ENCODE measurements at regions not wholly inside any gene's neighbourhood (a gene's known extent, or its start where the extent isn't known, plus 50 kb on each side); places are given as distances from the start of the nearest gene placed in this dataset.

- dilution Hi-C loops (cut with HindIII; ENCODE audit: low sequenced_read_pairs, unreplicated experiment) (no loop called here), intact Hi-C loops (cut with micrococcal nuclease) (no loop called here), in situ Hi-C loops (cut with MboI; ENCODE audit: low sequenced_read_pairs) (no loop called here)
- no peak overlapping the region for H2AK5ac ChIP-seq (ENCODE audit: low read depth, low read length)
- no peaks in the 10 kb centered on the region for H3K9me3 ChIP-seq (ENCODE audit: control insufficient read depth, insufficient read depth, low read length)
- H3K14ac ChIP-seq (replicated peaks; ENCODE audit: low read depth, low read length), result no peak overlapping the region
- H3K9ac ChIP-seq (ENCODE audit: low read depth, low read length), result no peak overlapping the region
- CTCF ChIA-PET, result no interaction called here
- no peak overlapping the region for H2BK5ac ChIP-seq (ENCODE audit: low read depth, low read length, poor library complexity, severe bottlenecking)
- TF ChIP-seq RFX5 (IDR thresholded peaks at IDR 0.05; ENCODE audit: low read depth, low read length), result no peak
- TF ChIP-seq CEBPB (IDR thresholded peaks at IDR 0.05; ENCODE audit: low read depth, low read length), result no peak
- TF ChIP-seq, protein P1, sequence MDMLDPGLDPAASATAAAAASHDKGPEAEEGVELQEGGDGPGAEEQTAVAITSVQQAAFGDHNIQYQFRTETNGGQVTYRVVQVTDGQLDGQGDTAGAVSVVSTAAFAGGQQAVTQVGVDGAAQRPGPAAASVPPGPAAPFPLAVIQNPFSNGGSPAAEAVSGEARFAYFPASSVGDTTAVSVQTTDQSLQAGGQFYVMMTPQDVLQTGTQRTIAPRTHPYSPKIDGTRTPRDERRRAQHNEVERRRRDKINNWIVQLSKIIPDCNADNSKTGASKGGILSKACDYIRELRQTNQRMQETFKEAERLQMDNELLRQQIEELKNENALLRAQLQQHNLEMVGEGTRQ (IDR thresholded peaks at IDR 0.05; ENCODE audit: low read depth, low read length), result no peak
- TF ChIP-seq CTCF (conservative IDR thresholded peaks at IDR 0.05; ENCODE audit: low read depth, low read length), result no peak
- no peak for TF ChIP-seq CHD1 (IDR thresholded peaks at IDR 0.05; ENCODE audit: low read depth, low read length)
- no peak for TF ChIP-seq SMC3 (IDR thresholded peaks at IDR 0.05; ENCODE audit: low read depth, low read length)
- TF ChIP-seq MAZ (IDR thresholded peaks at IDR 0.05; ENCODE audit: borderline replicate concordance, low read depth, low read length), result no peak
- TF ChIP-seq RAD21 (IDR thresholded peaks at IDR 0.05; ENCODE audit: low read length), result no peak
- TF ChIP-seq RCOR1 (IDR thresholded peaks at IDR 0.05; ENCODE audit: insufficient replicate concordance, low read length), result no peak
- no peak for TF ChIP-seq ELK1 (IDR thresholded peaks at IDR 0.05; ENCODE audit: borderline replicate concordance, low read depth, low read length)
- TF ChIP-seq BHLHE40 (IDR thresholded peaks at IDR 0.05; ENCODE audit: low read depth, low read length), result no peak
- no peak for TF ChIP-seq POLR2A (IDR thresholded peaks at IDR 0.05; ENCODE audit: low read depth, low read length)
- no peak for TF ChIP-seq MAFK (IDR thresholded peaks at IDR 0.05; ENCODE audit: low read depth, low read length)
- TF ChIP-seq NFE2L2 (IDR thresholded peaks at IDR 0.05; ENCODE audit: low read depth, low read length), result no peak
- no peak for TF ChIP-seq MXI1 (IDR thresholded peaks at IDR 0.05; ENCODE audit: borderline replicate concordance, low read depth, low read length)
- no peak for TF ChIP-seq FOS (IDR thresholded peaks at IDR 0.05; ENCODE audit: low read depth, low read length)
- no peaks in the 10 kb centered on the region for H3K27me3 ChIP-seq (ENCODE audit: control insufficient read depth, insufficient read depth, low read length)
- no peak overlapping the region for H2AK9ac ChIP-seq (replicated peaks; ENCODE audit: low read depth, low read length, poor library complexity)
- no peaks in the 10 kb centered on the region for H3K9me1 ChIP-seq (ENCODE audit: insufficient read depth, low read length)
- no peaks in the 10 kb centered on the region for H3K36me3 ChIP-seq (ENCODE audit: control insufficient read depth, insufficient read depth, low read length)
- BruUV-seq (replicated peaks), result no TSS peak
- H4K91ac ChIP-seq (ENCODE audit: insufficient read depth, low read depth, low read length), result no peak overlapping the region
- no peak overlapping the region for H2AFZ ChIP-seq (replicated peaks; ENCODE audit: low read length, poor library complexity)
- H3K23ac ChIP-seq (ENCODE audit: low read depth, low read length), result no peak overlapping the region
- WGBS, 2 experiments (ENCODE audit: extremely low coverage in 2 of 2, insufficient read length in 1 of 2), result no CpG with 5 or more reads among the region's 1 CpG
- H3K79me1 ChIP-seq (ENCODE audit: low read depth in 1 of 2, low read length in 2 of 2), result no peaks in the 10 kb centered on the region
- no peak overlapping the region for H3K56ac ChIP-seq (ENCODE audit: extremely low read depth, insufficient read depth, low read length)
- H4K5ac ChIP-seq (ENCODE audit: low read depth, low read length), result no peak overlapping the region
- no peak for DNase-seq
- no peak overlapping the region for H3K18ac ChIP-seq (ENCODE audit: low read depth, low read length)
- H3K4ac ChIP-seq (ENCODE audit: low read depth, low read length), result no peak overlapping the region
- no peaks in the 10 kb centered on the region for H3K4me1 ChIP-seq (ENCODE audit: control insufficient read depth, insufficient read depth, low read length)
- H3K27ac ChIP-seq (ENCODE audit: insufficient read depth, low read length), result no peak overlapping the region
- no peak for ATAC-seq (ENCODE audit: low read depth)
- H3K4me3 ChIP-seq (ENCODE audit: insufficient read depth, low read depth, low read length), result no peak overlapping the region
- H4K20me1 ChIP-seq (ENCODE audit: insufficient read depth, low read length), result no peaks in the 10 kb centered on the region
- no peak overlapping the region for H2BK20ac ChIP-seq (ENCODE audit: low read depth, low read length)
- H4K8ac ChIP-seq (ENCODE audit: low read depth in 2 of 2, low read length in 2 of 2), result no peak overlapping the region
- POLR2A ChIA-PET (ENCODE audit: unreplicated experiment), result no interaction called here
- no peak overlapping the region for H2BK15ac ChIP-seq (ENCODE audit: low read depth, low read length)
- no peak overlapping the region for H2BK120ac ChIP-seq (ENCODE audit: low read depth, low read length)
- H3K4me2 ChIP-seq (ENCODE audit: low read depth, low read length), result no peak overlapping the region
These were observed 85.7 kb upstream of the EPHA4 start for GRCh38 chr2:221657806-221658205.
